GM23248 (cell line): ENCODE measurements at regions not wholly inside any gene's neighbourhood (a gene's known extent, or its start where the extent isn't known, plus 50 kb on each side); places are given as distances from the start of the nearest gene placed in this dataset.

Experiments
- EZH2 ChIP-seq: fragments of 200-600 bp; sonication (generic); IDR thresholded peaks from 2 replicates; pipeline ENCODE4 v1.6.1; 2018; ENCODE audit warnings: antibody characterized with exemption, mild to moderate bottlenecking; ENCODE audit not compliant: insufficient read depth, poor library complexity, severe bottlenecking
- EZH2phosphoT487 ChIP-seq: fragments of 200-600 bp; sonication (generic); IDR thresholded peaks from 2 replicates; pipeline ENCODE4 v1.6.1; 2018; ENCODE audit warnings: antibody characterized with exemption, moderate library complexity, mild to moderate bottlenecking, low read depth; ENCODE audit not compliant: insufficient read depth

- no peak for TF ChIP-seq EZH2
- no peak for TF ChIP-seq EZH2phosphoT487
Observed at GRCh38 chrX:13115146-13115855, 70.9 kb upstream of the FAM9C start.
